ENCODE measurements at regions not wholly inside any gene's neighbourhood (a gene's known extent, or its start where the extent isn't known, plus 50 kb on each side); places are given as distances from the start of the nearest gene placed in this dataset.
"Not testable (repeated sequence)": the region's sequence is repeated elsewhere in the genome, so short reads cannot be mapped to it uniquely, and the experiment has no call there.

- TF ChIP-seq CTCF (IDR thresholded peaks at IDR 0.05; ENCODE audit: insufficient read depth, low read depth, low read length), result no peak
- no peak for DNase-seq (ENCODE audit: low read depth)
- no peak overlapping the region for H3K4me3 ChIP-seq (ENCODE audit: low read depth, low read length)
These were observed 100.8 kb upstream of the PPP1R26 start for GRCh38 chr9:135378751-135379150.

GRCh38 chr9:135379540-135380267 lies 99.9 kb upstream of the PPP1R26 start:
- TF ChIP-seq CTCF (IDR thresholded peaks at IDR 0.05; ENCODE audit: insufficient read depth, low read depth, low read length), result no peak
- H3K4me3 ChIP-seq (ENCODE audit: low read depth, low read length), result no peak overlapping the region
- DNase-seq (ENCODE audit: low read depth), result no peak

GRCh38 chr9:135380311-135380960 lies 99.1 kb upstream of the PPP1R26 start:
- TF ChIP-seq CTCF (IDR thresholded peaks at IDR 0.05; ENCODE audit: insufficient read depth, low read depth, low read length), result no peak
- no peak overlapping the region for H3K4me3 ChIP-seq (ENCODE audit: low read depth, low read length)
- no peak for DNase-seq (ENCODE audit: low read depth)

- DNase-seq (ENCODE audit: low read depth), result no peak
- H3K4me3 ChIP-seq (ENCODE audit: low read depth, low read length), result no peak overlapping the region
- no peak for TF ChIP-seq CTCF (IDR thresholded peaks at IDR 0.05; ENCODE audit: insufficient read depth, low read depth, low read length)
These were observed 97.7 kb upstream of the PPP1R26 start for GRCh38 chr9:135381762-135382310.

- no peak overlapping the region for H3K4me3 ChIP-seq (ENCODE audit: low read depth, low read length)
- no peak for DNase-seq (ENCODE audit: low read depth)
- no peak for TF ChIP-seq CTCF (IDR thresholded peaks at IDR 0.05; ENCODE audit: insufficient read depth, low read depth, low read length)
These were observed 95.4 kb upstream of the PPP1R26 start for GRCh38 chr9:135384226-135384625.

GRCh38 chr9:135384815-135385405 lies 94.7 kb upstream of the PPP1R26 start:
- DNase-seq (ENCODE audit: low read depth); H3K4me3 ChIP-seq (ENCODE audit: low read depth, low read length): not testable (repeated sequence)

- no peak for DNase-seq (ENCODE audit: low read depth)
- no peak for TF ChIP-seq CTCF (IDR thresholded peaks at IDR 0.05; ENCODE audit: insufficient read depth, low read depth, low read length)
- H3K4me3 ChIP-seq (ENCODE audit: low read depth, low read length), result no peak overlapping the region
These were observed 93.8 kb upstream of the PPP1R26 start for GRCh38 chr9:135385793-135386192.
